ENCODE measurements at regions not wholly inside any gene's neighbourhood (a gene's known extent, or its start where the extent isn't known, plus 50 kb on each side); places are given as distances from the start of the nearest gene placed in this dataset.

GRCh38 chr5:104266161-104266560 is 703.6 kb upstream of the NUDT12 start (continued):
- TF ChIP-seq REST (IDR thresholded peaks at IDR 0.05; ENCODE audit: low read depth) (no peak), SIN3A (IDR thresholded peaks at IDR 0.05; ENCODE audit: low read depth) (no peak), CEBPB (IDR thresholded peaks at IDR 0.05; ENCODE audit: low read depth) (no peak), SRF (IDR thresholded peaks at IDR 0.05; ENCODE audit: low read depth) (no peak), ZFX (IDR thresholded peaks at IDR 0.05) (no peak), EZH2phosphoT487 (IDR thresholded peaks at IDR 0.05; ENCODE audit: borderline replicate concordance) (no peak), FOSL1 (IDR thresholded peaks at IDR 0.05; ENCODE audit: low read depth) (no peak)

GRCh38 chr5:104265531-104266140 is 703.0 kb upstream of the NUDT12 start:
- no peaks in the 10 kb centered on the region for H4K20me1 ChIP-seq (ENCODE audit: insufficient read depth)
- no peaks in the 10 kb centered on the region for H3K9me2 ChIP-seq (ENCODE audit: insufficient read depth)
- ChIA-PET RAD21 (ENCODE audit: low non-redundant PET in 1 of 2, low total read pairs in 2 of 2, uncharacterized antibody in 2 of 2, unreplicated experiment in 2 of 2) (no interaction called here), POLR2A (no interaction called here), CTCF (no interaction called here)
- no peaks in the 10 kb centered on the region for H3K36me3 ChIP-seq (ENCODE audit: control insufficient read depth in 1 of 2, insufficient read depth in 2 of 2, low read length in 2 of 2)
- no peak for ATAC-seq
- DNase-seq (ENCODE audit: low read depth, low spot score) = no peak
- H2AFZ ChIP-seq (ENCODE audit: low read depth, low read length, poor library complexity, severe bottlenecking) = no peak overlapping the region
- intact Hi-C loops (cut with micrococcal nuclease) = no loop called here
- no peaks in the 10 kb centered on the region for H3K9me3 ChIP-seq (ENCODE audit: control insufficient read depth in 1 of 2, insufficient read depth in 1 of 2, low read depth in 1 of 2, low read length in 2 of 2)
- no peak overlapping the region for H3K4me2 ChIP-seq (ENCODE audit: low read length)
- no peaks in the 10 kb centered on the region for H3K27me3 ChIP-seq (ENCODE audit: insufficient read depth, low read length)
- H3K9ac ChIP-seq (ENCODE audit: low read length) = no peak overlapping the region
- no peak overlapping the region for H3K4me3 ChIP-seq (replicated peaks in 1 of 2; ENCODE audit: low read depth in 1 of 2, low read length in 2 of 2)
- H3K4me1 ChIP-seq (ENCODE audit: control insufficient read depth in 1 of 2, insufficient read depth in 2 of 2, low read length in 2 of 2) = 0 out of 4 replicates have a peak, but pooled peaks cover 0 to 3% of the 10 kb centered on the region in 2 experiments
- no peak overlapping the region for H3K27ac ChIP-seq (ENCODE audit: low read depth, low read length)
- TF ChIP-seq FOSL1 (IDR thresholded peaks at IDR 0.05; ENCODE audit: low read depth) (no peak), EGR1 (IDR thresholded peaks at IDR 0.05; ENCODE audit: low read depth) (no peak), CEBPB (IDR thresholded peaks at IDR 0.05; ENCODE audit: low read depth) (no peak), EZH2phosphoT487 (IDR thresholded peaks at IDR 0.05; ENCODE audit: borderline replicate concordance) (no peak), TCF7L2 (IDR thresholded peaks at IDR 0.05; ENCODE audit: borderline replicate concordance, extremely low read depth, insufficient read depth, insufficient read length) (no peak), JUND (IDR thresholded peaks at IDR 0.05) (no peak), POLR2A (IDR thresholded peaks at IDR 0.05; ENCODE audit: borderline replicate concordance, extremely low read depth, insufficient read depth, insufficient read length) (no peak), ZFX (IDR thresholded peaks at IDR 0.05) (no peak), EZH2 (IDR thresholded peaks at IDR 0.05) (no peak), CBX3 (IDR thresholded peaks at IDR 0.05; ENCODE audit: low read depth) (no peak)
- TF ChIP-seq, protein P1, sequence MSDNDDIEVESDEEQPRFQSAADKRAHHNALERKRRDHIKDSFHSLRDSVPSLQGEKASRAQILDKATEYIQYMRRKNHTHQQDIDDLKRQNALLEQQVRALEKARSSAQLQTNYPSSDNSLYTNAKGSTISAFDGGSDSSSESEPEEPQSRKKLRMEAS (IDR thresholded peaks at IDR 0.05) = no peak
- no TSS peak for BruUV-seq (replicated peaks)
- no peaks in the 10 kb centered on the region for H3K79me2 ChIP-seq (ENCODE audit: insufficient read depth, low read length)

Measured in HCT116 (cell line).